Hematopoietic multipotent progenitor cell treated with erythropoietin and hydrocortisone succinate and interleukin-3 and kit ligand, for 15 days (in vitro differentiated cells): ENCODE measurements at regions not wholly inside any gene's neighbourhood (a gene's known extent, or its start where the extent isn't known, plus 50 kb on each side); places are given as distances from the start of the nearest gene placed in this dataset.
A peak's percentile ranks its signal among the peaks of the same experiment; 100 is the strongest.
"Not testable (repeated sequence)": the region's sequence is repeated elsewhere in the genome, so short reads cannot be mapped to it uniquely, and the experiment has no call there.

Experiments
- DNase-seq: peaks from one replicate; pipeline ENCODE4 v3.0.0-alpha.2; 2015; ENCODE audit warnings: low spot score

- DNase-seq: no peak
These were observed 108.3 kb upstream of the CPSF6 start for GRCh38 chr12:69131077-69131476.

DNA sequence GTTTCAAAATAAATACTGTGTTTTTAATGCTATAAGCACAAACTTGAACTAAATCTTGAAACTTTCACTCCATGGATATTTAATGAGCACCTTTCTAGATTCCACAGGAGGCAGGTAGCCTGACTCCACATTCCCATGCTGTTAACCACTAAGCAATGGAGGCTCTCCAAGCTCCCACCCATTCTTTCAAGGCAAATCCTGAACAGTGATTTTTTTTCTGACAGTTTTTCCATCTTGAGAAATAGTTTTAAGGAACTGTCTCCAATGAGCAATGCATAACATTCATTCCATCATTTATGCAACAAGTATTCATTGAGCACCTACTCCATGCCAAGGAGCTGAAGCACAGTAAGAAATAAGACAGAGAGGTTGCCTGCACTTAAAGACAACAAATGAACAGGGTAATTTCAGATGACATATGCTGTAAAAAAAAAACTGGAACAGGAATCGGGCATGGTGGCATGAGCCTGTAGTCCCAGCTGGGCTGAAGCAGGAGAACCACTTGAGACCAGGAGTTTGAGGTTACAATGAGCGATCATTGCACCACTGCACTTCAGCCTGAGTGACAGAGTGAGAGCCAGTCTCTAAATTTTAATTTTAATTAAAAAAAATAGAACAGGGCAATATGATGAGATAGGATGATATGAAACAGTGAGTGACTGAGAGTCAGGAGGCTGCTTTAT, 102.3 kb upstream of the CPSF6 start:
- no peak for DNase-seq

- DNase-seq: no peak
These were observed 98.3 kb upstream of the CPSF6 start for GRCh38 chr12:69141074-69141473.

DNA sequence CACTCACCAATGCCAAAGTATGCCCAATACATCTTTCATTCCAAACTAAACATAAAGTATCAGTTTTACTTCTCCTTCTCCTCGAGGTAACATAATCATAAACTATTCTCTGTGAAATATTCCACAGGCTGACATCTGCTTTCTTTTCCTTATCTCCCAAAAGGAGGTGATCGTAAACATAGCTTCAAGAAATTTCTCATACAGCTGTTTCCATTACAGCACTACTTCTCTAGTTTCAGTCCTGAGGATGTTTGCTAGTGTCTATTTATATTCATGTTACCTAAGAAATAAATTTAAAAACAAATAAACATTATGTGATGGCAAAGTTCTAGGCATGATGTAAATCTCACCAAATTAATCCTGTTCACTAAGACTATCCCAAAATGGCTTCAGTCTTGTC, 90.1 kb upstream of the CPSF6 start:
- DNase-seq: no peak

DNA sequence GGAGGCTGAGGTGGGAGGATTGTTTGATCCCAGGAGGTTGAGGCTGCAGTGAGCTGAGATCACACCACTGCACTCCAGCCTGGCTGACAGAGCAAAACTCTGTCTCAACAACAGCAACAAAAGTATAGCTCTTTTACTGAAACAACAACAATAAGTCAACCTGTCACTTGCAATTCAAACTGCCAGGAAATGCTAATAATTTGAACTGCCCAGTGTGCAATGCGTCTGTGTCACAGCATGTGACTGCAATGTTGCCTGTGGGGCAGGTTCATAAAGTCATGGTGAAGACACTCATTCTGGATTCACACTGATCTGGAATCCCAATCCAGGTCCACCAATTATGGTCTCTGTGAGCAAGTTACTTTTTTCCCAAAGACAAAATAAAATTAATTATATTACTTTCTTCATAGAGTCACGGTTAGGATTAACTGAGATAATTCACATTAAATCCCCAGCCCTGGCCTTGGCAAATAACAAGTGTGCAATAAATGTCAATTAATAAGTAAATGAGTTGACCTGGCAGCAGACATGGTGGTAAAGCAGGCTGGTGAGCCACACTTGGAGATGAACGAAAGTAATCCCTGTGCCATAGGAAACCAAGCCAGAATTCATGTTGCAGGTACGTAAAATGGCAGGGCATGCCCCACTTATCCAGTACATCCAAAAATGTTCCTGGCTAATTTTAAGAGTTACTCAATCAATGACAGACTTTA, 89.1 kb upstream of the CPSF6 start:
- DNase-seq: no peak

DNA sequence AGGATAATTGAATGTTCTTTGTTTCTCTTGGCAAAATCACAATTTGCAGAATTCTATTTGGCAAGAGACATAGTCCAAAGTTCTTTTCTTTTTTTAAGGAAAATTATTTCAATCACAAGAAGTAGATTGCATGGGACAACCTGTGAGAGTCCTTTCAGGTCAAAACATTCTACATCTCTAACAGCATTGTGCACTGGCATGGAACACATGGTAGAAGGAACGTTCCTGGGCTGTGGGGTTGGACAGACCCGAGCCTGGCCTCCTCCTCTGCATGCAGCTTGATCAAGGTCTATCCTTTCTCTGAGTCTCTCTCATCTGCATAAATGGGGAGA, 88.6 kb upstream of the CPSF6 start:
- no peak for DNase-seq

DNA sequence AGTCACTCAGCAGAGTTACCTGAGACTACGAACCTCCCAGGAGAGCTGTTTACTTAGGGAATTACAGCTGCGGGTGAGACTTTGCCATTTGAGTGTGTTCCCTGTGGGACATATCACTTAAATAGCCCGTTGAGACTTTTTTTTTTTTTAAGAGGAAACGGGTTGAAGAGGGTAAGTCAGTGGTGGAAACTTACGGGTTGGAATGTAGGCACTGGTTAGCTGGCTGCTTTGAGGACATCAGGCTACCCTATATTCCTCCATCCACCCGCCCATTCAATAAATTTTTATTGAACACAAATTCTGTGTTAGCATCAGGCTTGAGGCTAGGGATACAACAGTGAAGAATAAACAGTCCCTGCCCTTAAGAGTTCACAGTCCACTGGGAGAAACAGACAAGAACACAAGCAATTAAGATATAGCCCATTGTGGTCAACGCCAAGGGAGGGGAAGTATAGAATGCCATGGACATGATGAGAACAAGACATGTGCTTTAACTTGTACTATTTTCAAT, 88.1 kb upstream of the CPSF6 start:
- DNase-seq: no peak

- peak; percentile 79 for DNase-seq
These were observed 84.6 kb upstream of the CPSF6 start for GRCh38 chr12:69154585-69155363.

DNA sequence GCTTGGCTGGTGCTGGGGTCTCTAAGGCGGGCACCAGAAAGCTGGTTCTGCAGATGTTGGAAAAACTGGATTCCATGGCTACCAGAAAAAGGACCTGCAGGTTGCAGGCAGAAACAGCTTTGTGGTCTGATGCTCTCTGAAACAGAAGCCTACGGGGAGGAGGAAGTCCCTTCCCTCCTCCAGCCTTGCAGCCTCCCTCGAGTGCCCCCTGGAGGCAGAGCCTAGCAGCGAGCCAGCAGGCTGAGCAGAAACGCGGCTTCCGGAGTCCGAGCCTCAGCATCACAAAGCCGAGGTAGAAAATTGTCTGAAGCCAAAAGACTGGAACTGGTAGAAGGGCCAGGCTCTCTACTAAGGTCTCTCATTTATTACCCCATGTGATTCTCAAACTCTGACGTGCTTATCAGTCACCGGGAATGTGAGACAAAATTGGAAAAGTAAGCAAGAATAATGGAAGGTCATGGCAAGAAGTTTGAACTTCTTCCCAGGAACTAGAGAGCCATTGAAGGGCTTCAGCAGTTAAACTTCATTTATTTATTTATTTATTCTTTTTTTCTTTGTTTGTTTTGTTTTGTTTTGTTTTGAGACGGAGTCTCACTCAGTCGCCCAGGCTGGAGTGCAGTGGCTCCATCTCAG, 82.2 kb upstream of the CPSF6 start:
- peak; percentile 73 for DNase-seq

- DNase-seq: no peak
These were observed 77.5 kb upstream of the CPSF6 start for GRCh38 chr12:69161829-69162228.

GRCh38 chr12:69163681-69164362, 75.5 kb upstream of the CPSF6 start:
- DNase-seq: no peak

- DNase-seq: no peak
These were observed 71.7 kb upstream of the CPSF6 start for GRCh38 chr12:69167648-69168165.

- no peak for DNase-seq
These were observed 71.0 kb upstream of the CPSF6 start for GRCh38 chr12:69168363-69168762.

- DNase-seq: no peak
These were observed 70.5 kb upstream of the CPSF6 start for GRCh38 chr12:69168828-69169227.

DNA sequence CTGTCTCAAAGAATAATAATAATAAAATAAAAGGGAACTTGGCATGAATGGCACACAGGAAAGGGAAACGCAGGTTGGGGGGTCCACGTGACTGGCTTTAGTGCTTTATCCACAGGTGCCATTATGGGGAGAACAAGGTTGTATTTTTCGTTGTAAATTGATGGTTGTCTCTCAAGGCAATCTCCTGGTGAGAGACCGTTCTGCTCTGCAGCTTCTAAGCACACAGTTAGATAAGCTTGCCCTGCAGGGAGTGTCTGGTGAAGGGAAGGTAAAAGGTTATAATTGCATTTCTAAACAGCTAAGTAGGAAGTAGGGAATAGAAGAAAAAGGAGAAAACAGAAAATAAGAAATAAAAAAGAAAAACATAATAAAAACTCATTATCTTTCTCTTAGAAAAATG, 69.1 kb upstream of the CPSF6 start:
- no peak for DNase-seq

DNA sequence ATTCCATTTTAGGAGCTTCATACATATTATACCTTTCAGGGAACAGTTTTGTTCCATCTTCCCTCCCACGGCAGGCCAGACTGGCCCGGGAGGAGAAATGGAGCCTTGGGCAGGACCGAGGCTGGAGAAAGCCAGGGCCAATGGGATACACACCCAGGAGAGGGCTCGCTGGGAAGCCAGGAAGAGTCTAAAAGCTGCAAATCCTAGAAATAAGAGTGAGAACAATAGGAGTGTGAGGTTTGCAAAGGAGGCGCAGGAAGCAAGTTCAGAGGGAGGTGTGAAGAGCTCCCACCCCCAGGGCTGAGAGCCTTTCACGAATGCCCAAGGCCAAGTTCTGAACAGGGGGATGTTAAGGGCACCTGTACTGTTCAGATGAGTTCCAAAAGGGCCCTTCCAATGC, 67.5 kb upstream of the CPSF6 start:
- no peak for DNase-seq

DNA sequence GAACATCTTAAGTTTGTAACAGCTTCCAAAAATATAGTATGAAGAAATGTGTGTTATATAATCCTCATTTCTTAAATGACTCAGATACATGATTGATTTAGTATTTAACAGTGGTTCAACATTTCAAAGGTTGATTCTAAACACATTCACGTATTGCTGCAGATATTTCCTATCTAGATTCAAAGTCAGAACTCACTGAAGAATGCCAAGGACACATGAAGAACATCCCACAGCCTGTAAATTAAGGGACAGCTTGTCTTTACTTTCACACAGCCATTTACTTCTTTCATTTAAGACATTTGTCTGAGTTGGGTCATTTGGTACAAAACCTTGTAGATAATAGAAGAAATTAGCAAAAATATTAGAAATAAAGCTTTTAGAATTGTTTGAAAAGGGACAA, 66.9 kb upstream of the CPSF6 start:
- DNase-seq: no peak

- no peak for DNase-seq
These were observed 66.0 kb upstream of the CPSF6 start for GRCh38 chr12:69173368-69173767.

DNA sequence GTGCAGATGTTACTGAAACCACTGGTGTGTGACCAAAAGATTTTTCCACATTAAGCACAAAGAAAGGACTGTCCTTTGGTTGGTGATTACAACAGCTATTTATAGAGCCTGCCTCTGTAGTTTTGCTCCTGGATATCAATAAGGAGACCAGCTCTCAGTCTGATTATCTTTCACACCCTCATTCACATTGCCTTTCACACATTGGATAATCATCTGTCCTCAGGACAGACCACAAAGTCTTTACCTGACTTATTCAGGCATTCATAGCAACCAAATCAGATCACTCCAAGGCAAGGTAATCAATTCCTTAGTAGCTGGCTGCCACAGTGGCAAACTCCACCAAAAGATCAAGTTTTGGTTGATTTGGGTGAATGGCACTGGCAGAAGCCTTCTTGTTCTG, 59.6 kb upstream of the CPSF6 start:
- no peak for DNase-seq

GRCh38 chr12:69187572-69187971, 51.8 kb upstream of the CPSF6 start:
- not testable (repeated sequence) for DNase-seq

GRCh38 chr12:69189378-69189978, 49.9 kb upstream of the CPSF6 start:
- DNase-seq: no peak
